HG03571 (cell line): ENCODE measurements at regions not wholly inside any gene's neighbourhood (a gene's known extent, or its start where the extent isn't known, plus 50 kb on each side); places are given as distances from the start of the nearest gene placed in this dataset.
"Not testable (repeated sequence)": the region's sequence is repeated elsewhere in the genome, so short reads cannot be mapped to it uniquely, and the experiment has no call there.

ENCODE experiments used
- ATAC-seq: cut with Tn5 transposase; IDR thresholded peaks from one replicate; pipeline ENCODE4 v1.9.1; 2021; ENCODE audit not compliant: unreplicated experiment

GRCh38 chr4:141290771-141291170 lies 70.1 kb downstream of the ZNF330 start:
- no peak for ATAC-seq

GRCh38 chr4:141294306-141294705 lies 73.6 kb downstream of the ZNF330 start:
- ATAC-seq = no peak

- no peak for ATAC-seq
Observed at GRCh38 chr4:141301216-141301615, 80.5 kb downstream of the ZNF330 start.

GRCh38 chr4:141302924-141303323 lies 82.2 kb downstream of the ZNF330 start:
- ATAC-seq = no peak

- no peak for ATAC-seq
Observed at GRCh38 chr4:141304346-141304745, 83.7 kb downstream of the ZNF330 start.

- no peak for ATAC-seq
Observed at GRCh38 chr4:141306331-141306730, 85.6 kb downstream of the ZNF330 start.

- ATAC-seq = peak; percentile 100
Observed at GRCh38 chr4:141307241-141307689, 86.6 kb downstream of the ZNF330 start.

GRCh38 chr4:141309874-141310273 lies 89.2 kb downstream of the ZNF330 start:
- ATAC-seq = no peak

GRCh38 chr4:141311246-141312204 lies 90.8 kb downstream of the ZNF330 start:
- ATAC-seq = no peak

GRCh38 chr4:141314627-141315026 lies 93.9 kb downstream of the ZNF330 start:
- no peak for ATAC-seq

GRCh38 chr4:141328560-141329173 lies 108.0 kb downstream of the ZNF330 start:
- ATAC-seq = no peak

GRCh38 chr4:141329174-141329569 lies 108.5 kb downstream of the ZNF330 start:
- no peak for ATAC-seq

- ATAC-seq = no peak
Observed at GRCh38 chr4:141330616-141331015, 109.9 kb downstream of the ZNF330 start.

GRCh38 chr4:141331534-141332358 lies 111.1 kb downstream of the ZNF330 start:
- no peak for ATAC-seq

GRCh38 chr4:141332359-141333181 lies 111.9 kb downstream of the ZNF330 start:
- ATAC-seq = not testable (repeated sequence)

GRCh38 chr4:141333456-141334230 lies 112.9 kb downstream of the ZNF330 start:
- ATAC-seq = not testable (repeated sequence)

- no peak for ATAC-seq
Observed at GRCh38 chr4:141335166-141335565, 114.5 kb downstream of the ZNF330 start.

GRCh38 chr4:141338238-141338637 lies 117.5 kb downstream of the ZNF330 start:
- no peak for ATAC-seq

- no peak for ATAC-seq
Observed at GRCh38 chr4:141339391-141339790, 118.7 kb downstream of the ZNF330 start.

GRCh38 chr4:141339966-141340365 lies 119.3 kb downstream of the ZNF330 start:
- no peak for ATAC-seq
